ENCODE measurements at regions not wholly inside any gene's neighbourhood (a gene's known extent, or its start where the extent isn't known, plus 50 kb on each side); places are given as distances from the start of the nearest gene placed in this dataset.

DNA sequence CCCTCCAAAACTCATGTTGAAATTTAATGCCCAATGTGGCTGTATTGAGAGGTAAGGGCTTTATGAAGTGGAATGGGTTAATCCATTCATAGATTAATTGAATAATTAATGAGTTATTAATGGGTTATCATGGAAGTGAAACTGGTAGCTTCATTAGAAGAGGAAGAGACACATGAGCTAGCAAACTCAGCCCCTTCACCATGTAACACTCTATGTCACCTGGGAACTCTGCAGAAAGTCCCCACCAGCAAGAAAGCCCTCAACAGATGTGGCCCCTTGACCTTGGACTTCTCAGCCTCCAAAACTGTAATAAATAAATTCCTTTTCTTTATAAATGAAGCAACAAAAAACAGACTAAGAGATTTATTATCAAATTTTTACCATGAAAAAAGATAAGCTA lies 223.5 kb downstream of the KLF12 start:
- no peak overlapping the region for H2BK20ac ChIP-seq (ENCODE audit: low read depth, low read length)
- no peak overlapping the region for H4K8ac ChIP-seq (ENCODE audit: low read depth in 2 of 2, low read length in 2 of 2)
- ATAC-seq (ENCODE audit: low read depth) (no peak), DNase-seq (no peak)
- H3K4me2 ChIP-seq (ENCODE audit: low read depth, low read length) = no peak overlapping the region
- no peak overlapping the region for H2AK9ac ChIP-seq (replicated peaks; ENCODE audit: low read depth, low read length, poor library complexity)
- no peak overlapping the region for H2AFZ ChIP-seq (replicated peaks; ENCODE audit: low read length, poor library complexity)
- H3K9me3 ChIP-seq (ENCODE audit: control insufficient read depth, insufficient read depth, low read length) = no peaks in the 10 kb centered on the region
- in situ Hi-C loops (cut with MboI; ENCODE audit: low sequenced_read_pairs) = no loop called here
- no peak overlapping the region for H3K56ac ChIP-seq (ENCODE audit: extremely low read depth, insufficient read depth, low read length)
- POLR2A ChIA-PET (ENCODE audit: unreplicated experiment) = no interaction called here
- H3K18ac ChIP-seq (ENCODE audit: low read depth, low read length) = no peak overlapping the region
- no peak overlapping the region for H4K91ac ChIP-seq (ENCODE audit: insufficient read depth, low read depth, low read length)
- H3K27ac ChIP-seq (ENCODE audit: insufficient read depth, low read length) = no peak overlapping the region
- no peak overlapping the region for H3K23ac ChIP-seq (ENCODE audit: low read depth, low read length)
- peaks cover 8% of the 10 kb centered on the region for H3K4me1 ChIP-seq (ENCODE audit: control insufficient read depth, insufficient read depth, low read length)
- H3K27me3 ChIP-seq (ENCODE audit: control insufficient read depth, insufficient read depth, low read length) = no peaks in the 10 kb centered on the region
- no peak overlapping the region for H2BK15ac ChIP-seq (ENCODE audit: low read depth, low read length)
- no peak overlapping the region for H4K5ac ChIP-seq (ENCODE audit: low read depth, low read length)
- H4K20me1 ChIP-seq (ENCODE audit: insufficient read depth, low read length) = peaks cover 17% of the 10 kb centered on the region; the same call in 1 of the 2 replicates
- no TSS peak for BruUV-seq (replicated peaks)
- no peak overlapping the region for H3K4me3 ChIP-seq (ENCODE audit: insufficient read depth, low read depth, low read length)
- intact Hi-C loops (cut with micrococcal nuclease) = no loop called here
- no peaks in the 10 kb centered on the region for H3K36me3 ChIP-seq (ENCODE audit: control insufficient read depth, insufficient read depth, low read length)
- no peak overlapping the region for H2BK5ac ChIP-seq (ENCODE audit: low read depth, low read length, poor library complexity, severe bottlenecking)
- no peak overlapping the region for H3K9ac ChIP-seq (ENCODE audit: low read depth, low read length)
- no peak overlapping the region for H3K14ac ChIP-seq (replicated peaks; ENCODE audit: low read depth, low read length)
- H2AK5ac ChIP-seq (ENCODE audit: low read depth, low read length) = no peak overlapping the region
- CTCF ChIA-PET = interaction anchor here (0.6 kb wide), 1 partner anchor 755 kb away, joined by 3 read pairs; no protein-coding TSS in a partner anchor
- H3K9me1 ChIP-seq (ENCODE audit: insufficient read depth, low read length) = peaks cover 14% of the 10 kb centered on the region
- peaks cover 20 to 39% of the 10 kb centered on the region in 2 experiments for H3K79me1 ChIP-seq (ENCODE audit: low read depth in 1 of 2, low read length in 2 of 2)
- no peak for TF ChIP-seq RFX5 (IDR thresholded peaks at IDR 0.05; ENCODE audit: low read depth, low read length)
- H2BK120ac ChIP-seq (ENCODE audit: low read depth, low read length) = no peak overlapping the region
- dilution Hi-C loops (cut with HindIII; ENCODE audit: low sequenced_read_pairs, unreplicated experiment) = no loop called here
- H3K4ac ChIP-seq (ENCODE audit: low read depth, low read length) = no peak overlapping the region
